G401 (cell line): ENCODE measurements at regions not wholly inside any gene's neighbourhood (a gene's known extent, or its start where the extent isn't known, plus 50 kb on each side); places are given as distances from the start of the nearest gene placed in this dataset.
A peak's percentile ranks its signal among the peaks of the same experiment; 100 is the strongest.

Source experiments
- DNase-seq: peaks from one replicate; pipeline ENCODE4 v3.0.0-alpha.2; 2015; ENCODE audit warnings: low spot score
- in situ Hi-C: cut with HindIII; loops from 2 replicates; pipeline ENCODE4 v1.10.0; 2016; ENCODE audit warnings: low sequenced_read_pairs, mixed read lengths

DNA sequence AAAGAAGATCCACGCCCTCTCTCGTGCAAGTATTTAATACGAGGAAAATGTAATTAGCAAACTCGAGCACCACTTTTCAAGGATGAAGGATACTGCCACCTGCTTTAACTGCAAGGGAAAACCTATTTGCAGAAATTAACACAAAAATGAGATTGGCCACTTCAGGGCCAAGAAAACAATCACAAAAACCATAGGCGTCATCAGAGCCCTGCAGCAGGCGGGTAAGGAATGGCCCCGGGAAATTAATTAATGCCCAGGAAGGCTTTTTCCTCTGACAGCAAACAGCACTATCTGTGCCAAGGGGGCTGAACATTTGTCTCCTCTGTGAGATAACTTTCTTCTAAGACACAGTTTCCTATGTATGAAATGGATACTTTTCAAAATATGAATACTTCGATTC is 255.7 kb downstream of the CTTN start:
- in situ Hi-C loops = no loop called here
- DNase-seq = no peak

DNA sequence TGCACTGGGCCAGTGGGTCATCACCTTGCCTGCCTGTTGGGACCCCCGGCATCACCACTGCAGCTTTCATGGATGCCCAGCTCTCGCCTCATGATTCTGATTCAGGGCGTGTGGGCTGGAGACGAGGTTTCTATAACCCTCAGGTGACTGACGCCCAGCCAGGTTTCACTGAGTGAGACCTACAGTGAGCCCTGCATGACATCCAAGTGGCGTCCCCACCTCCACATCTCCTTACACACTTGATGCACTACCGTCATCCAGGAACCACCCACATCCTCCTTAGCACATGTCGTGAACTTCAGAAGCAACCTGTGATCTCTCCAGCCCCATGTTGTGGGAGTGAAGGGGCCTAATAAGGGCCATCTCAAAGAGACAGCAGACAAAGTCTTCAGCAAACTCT is 257.5 kb downstream of the CTTN start:
- in situ Hi-C loops = no loop called here
- DNase-seq = no peak

GRCh38 chr11:70656252-70656651 is 257.9 kb downstream of the CTTN start:
- DNase-seq = no peak
- in situ Hi-C loops = no loop called here

GRCh38 chr11:70660059-70660888 is 261.9 kb downstream of the CTTN start:
- DNase-seq = no peak
- in situ Hi-C loops = no loop called here

GRCh38 chr11:70660889-70661197 is 262.5 kb downstream of the CTTN start:
- DNase-seq = no peak
- in situ Hi-C loops = no loop called here

DNA sequence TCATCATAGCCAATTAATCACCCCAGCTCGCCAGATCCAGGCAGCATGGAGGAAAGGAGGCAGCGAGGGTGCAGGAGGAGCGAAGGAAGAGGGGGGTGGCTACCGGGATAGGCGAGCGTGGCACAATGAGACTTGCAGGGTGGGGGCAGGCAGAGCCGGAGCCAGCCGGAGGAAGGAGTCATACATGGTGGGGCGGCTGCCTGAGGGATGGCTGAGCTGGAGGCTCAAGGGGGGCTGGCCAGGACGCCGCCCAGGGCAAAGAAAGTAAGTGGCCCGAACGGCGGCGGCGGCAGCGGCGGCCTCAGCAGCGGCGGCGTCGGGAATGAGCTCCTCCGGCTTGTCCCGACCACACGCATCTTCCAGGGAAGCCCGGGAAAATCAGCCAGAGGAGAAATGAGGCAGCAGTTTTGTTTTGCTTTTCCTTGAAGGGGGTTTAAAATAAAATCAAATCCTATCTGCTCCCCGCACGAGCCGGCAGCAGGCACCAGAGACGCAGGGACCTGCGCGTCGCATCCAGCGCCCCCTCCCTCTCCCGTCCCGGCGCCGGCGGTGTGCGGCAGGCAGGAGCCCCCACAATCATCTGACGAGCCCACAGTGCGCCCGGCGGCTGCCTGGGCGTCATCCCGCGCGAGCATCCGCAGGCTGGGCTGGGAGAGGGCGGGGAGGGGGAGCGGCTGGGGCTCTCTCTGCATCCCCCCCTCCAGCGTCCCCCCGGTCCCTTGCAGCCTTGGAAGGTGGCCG is 263.6 kb downstream of the CTTN start:
- DNase-seq = peak; percentile 23
- in situ Hi-C loops = no loop called here

DNA sequence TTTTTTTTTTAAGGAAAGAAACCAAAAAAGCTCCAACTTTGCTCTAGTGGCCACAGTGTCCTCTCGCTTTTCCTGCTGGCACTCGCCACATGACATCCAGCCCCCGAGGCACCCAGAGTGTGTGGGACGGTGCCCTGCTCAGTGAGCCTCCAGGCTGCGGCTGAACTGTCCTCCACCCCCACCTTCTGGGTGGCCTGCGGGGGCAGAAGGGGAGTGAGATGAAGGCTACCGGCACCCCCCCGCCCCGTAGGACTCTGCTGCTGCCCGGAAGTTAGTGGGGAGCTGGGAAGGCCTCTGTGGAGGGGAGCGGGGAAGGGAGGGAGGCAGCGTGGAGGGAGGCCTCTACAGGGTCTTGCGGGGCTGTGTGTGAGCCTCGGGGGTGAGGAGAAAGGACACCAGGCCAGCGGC is 264.4 kb downstream of the CTTN start:
- in situ Hi-C loops = no loop called here
- DNase-seq = no peak

DNA sequence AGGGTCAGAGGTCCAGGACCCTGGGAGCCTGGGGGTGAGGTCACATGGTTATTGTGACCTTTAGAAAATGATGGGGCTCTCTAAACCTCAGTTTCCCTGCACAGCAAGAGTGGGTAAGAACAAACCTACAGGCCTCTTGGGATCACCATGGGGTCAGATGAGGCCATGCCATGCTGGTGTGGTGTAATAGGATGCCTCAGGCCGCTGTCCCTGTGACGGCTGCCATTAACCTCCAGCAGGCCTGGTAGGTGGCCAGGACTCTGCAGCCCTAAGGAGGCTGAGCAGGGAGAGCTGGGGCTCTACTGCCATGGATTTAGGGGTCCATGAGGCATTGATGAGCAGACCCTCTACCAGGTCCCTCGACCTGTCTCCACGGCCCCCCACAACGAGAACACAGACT is 265.5 kb downstream of the CTTN start:
- no peak for DNase-seq
- in situ Hi-C loops = no loop called here

DNA sequence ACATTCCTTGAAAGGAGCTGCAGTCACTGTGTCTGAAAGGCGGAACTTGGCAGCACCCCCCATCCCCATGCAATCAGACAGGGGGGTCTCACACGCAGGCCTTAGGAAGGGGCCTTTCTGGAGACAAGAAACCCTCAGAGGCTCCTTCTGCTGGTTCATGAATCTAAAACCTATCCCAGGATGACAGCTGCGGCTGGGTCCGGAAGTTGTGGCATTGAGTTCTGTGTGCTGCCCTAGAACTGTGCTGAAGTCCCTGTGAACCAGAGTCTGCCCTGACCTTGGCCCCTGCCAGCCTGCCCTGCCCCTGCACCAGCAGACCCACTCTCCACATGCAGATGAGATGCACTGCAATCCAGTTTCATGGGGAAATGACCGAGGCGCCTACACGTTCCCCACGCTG is 268.0 kb downstream of the CTTN start:
- in situ Hi-C loops = no loop called here
- DNase-seq = no peak

DNA sequence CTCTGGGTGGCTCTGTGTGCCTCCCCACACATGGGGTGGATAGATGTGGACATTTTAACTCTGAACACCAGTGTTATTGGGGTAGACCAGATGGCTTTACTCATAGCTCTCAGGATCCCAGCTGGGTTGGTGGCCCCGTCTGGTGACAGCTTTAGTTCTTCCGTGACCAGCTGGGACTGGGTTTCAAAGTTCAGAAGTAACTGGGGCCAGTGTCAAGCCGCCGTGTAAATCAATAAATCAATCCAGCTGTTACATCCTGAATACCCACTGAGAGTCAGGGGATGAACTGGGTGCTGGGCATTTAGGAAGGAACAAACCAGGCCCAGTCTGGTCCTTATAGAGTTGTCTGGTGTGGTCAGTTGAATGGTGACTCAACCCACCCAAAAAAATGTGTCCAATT is 269.4 kb downstream of the CTTN start:
- DNase-seq = no peak
- in situ Hi-C loops = no loop called here

DNA sequence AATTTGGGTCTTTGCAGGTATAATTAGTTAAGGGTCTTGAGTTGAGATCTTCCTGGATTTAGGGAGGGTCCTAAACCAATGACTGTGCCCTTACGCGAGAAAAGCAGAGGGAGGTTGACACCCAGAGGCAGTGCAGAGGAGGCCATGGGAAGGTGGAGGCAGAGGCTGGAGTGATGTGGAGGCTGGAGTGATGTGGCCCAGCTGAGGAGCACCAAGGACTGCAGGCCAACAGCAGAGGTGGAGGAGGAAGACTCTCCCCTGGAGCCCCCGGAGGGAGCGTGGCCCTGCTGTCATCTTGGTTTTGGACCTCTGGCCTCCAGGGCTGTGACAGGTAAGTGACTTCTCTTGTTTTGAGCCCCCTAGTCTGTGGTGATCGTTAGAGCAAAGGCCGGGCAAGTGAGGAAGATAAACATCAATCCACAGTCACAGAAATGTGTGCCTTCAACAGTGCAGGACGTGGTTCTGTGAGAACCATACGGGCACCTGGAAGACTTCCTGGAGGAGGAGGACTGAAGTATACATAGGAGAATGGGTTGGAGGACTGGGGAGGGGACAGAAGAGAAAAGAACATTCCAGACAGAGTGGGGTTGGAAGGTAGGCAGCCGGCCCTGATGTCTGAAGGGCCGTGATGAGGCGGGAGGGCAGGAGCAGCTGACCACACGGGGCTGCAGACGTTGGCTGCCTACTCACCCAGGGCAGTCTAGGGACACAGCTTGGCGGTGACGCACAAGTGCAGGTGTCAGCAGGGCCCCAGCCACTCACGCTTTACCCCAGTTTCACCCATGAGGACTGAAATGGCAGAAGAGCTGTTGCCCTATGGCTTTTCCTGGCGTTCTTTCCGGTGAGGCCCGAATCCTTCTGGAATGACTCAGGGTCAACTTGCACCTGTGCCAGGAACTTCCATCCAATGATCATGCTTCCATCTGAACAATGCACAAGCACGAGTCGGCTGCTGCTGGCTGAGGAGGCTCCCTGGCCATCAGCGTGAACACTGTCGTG is 270.2 kb downstream of the CTTN start:
- in situ Hi-C loops = no loop called here
- no peak for DNase-seq

DNA sequence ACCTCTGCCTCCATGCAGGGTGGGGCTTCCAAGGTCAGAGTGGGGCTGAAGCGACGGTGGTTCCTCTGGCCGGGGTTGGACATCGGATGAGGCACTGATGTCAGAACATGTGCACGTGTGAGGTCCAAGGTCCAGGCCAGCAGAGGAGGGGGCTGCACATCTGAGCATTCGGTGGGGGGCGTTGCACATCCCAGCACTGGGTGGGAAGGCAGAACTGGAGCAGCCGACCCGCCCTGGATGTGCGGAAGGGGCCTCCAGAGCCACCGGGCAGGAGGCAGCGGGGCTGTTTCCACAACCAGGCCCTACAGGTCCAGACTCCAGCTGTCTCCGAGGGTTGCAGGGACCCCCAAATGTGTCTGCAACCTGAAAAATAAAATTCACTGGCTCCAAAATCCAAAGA is 271.0 kb downstream of the CTTN start:
- DNase-seq = no peak
- in situ Hi-C loops = no loop called here

DNA sequence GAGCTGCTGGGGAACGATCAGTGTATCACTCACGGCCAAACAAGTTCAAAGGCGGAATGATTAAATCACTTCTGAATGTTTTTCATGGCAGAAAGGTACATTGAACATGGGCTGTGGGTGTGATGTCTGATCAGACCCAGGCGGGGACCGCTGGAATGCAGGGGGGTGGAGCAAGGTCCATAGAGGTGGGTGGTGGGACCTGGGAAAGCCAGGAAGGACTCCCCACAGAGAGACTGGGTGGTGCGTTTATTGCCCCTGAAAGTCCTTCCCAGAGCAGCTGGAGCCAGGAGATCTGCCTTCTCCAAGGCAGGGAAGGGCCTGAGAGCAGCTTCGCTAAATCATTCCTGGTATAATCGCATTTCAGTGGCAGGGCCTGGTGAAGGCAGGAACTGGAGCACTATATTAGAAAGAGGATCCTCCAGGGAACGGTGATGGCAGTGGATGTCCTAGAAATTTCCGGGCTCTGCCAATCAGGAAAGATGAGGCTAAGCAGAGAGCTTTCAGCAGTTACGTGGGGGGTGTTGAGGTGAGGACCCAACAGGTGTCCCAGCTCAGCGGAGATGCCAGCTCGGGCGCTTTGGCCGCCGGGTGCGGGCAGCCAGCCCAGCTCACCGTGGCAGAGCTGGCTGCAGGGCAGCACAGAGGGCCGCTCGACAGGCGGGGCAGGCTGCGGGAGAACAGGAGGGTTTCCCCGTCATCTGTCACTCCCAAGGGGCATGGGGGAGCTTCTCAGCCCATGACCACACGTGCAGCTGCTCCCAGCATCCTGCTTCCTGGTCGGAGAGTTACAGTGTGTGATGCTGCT is 271.7 kb downstream of the CTTN start:
- in situ Hi-C loops = no loop called here

GRCh38 chr11:70670676-70671034 is 272.3 kb downstream of the CTTN start:
- DNase-seq = no peak
- in situ Hi-C loops = no loop called here

More for the DNA sequence above, 271.7 kb downstream of the CTTN start:
- DNase-seq = peak; percentile 84

- no peak for DNase-seq
- in situ Hi-C loops = no loop called here
Measured at GRCh38 chr11:70671083-70671482, 272.8 kb downstream of the CTTN start.

DNA sequence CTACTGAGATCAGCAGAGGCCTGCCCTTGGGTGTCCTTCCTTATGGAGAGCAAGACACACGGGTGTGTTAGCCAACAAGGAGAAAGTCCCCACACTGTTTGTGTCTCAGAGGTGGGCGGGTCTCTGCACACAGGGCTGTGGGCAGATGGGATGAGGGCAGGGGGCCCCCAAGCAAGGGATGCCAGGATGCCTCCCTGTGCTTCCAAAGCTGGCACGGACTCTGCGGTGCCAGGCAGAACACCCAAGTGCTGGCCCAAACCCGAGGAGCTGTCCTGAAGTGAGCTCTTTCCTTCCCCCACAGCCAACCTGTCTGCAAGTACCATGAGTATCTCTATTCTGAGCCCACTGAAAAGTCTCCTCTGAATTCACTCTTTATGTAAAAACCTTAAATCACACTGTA is 273.3 kb downstream of the CTTN start:
- in situ Hi-C loops = no loop called here
- peak; percentile 66 for DNase-seq

DNA sequence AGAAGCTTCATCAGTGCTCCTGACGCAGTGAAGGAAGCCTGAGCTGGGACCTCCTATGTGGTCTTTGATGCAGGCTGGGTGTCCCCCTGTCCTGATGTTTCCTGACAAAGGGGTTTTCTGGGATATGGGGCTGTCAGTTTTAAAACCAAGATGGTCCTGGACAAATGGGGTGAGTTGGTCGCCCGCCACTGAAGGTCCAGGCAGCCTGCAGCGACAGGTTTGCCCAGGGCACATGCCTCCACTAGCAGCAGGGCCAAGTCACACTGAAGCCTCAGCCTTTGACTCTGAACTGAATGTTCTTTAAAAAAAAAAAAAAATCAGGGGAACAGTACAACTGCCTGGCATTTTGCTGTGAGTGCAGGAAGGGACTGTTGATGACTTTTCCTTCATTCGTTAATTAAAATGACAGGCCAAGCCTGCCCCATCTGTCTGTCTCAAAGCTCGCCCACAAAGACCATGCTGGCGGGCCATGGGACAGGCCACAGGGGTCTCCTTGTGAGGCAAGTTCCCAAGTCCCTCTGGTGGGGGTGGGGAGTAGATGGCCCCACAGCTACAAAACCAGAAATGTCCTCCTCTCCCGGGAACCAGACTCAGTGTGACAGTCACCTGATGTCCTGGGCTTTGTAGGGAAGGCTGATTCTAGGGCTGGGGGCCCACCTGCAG is 274.8 kb downstream of the CTTN start:
- in situ Hi-C loops = no loop called here
- no peak for DNase-seq

- no peak for DNase-seq
- in situ Hi-C loops = no loop called here
Measured at GRCh38 chr11:70674605-70675004, 276.3 kb downstream of the CTTN start.
